SK-N-SH (cell line): ENCODE measurements at regions not wholly inside any gene's neighbourhood (a gene's known extent, or its start where the extent isn't known, plus 50 kb on each side); places are given as distances from the start of the nearest gene placed in this dataset.

ENCODE experiments used
- CTCF ChIP-seq: fragments of 200-600 bp; sonication (generic); IDR thresholded peaks from 2 replicates; pipeline ENCODE4 v1.6.1; 2017; ENCODE audit warnings: antibody characterized with exemption, mild to moderate bottlenecking, moderate library complexity
- NFIC ChIP-seq: IDR thresholded peaks from 2 replicates; pipeline ENCODE4 v1.4.0; 2012; ENCODE audit warnings: borderline replicate concordance
- TCF12 ChIP-seq: IDR thresholded peaks from 2 replicates; pipeline ENCODE4 v1.4.0; 2012
- USF2 ChIP-seq: fragments of 150-350 bp; IDR thresholded peaks from 2 replicates; pipeline ENCODE4 v1.6.1; 2017; ENCODE audit warnings: antibody characterized with exemption, low read length, low read depth, borderline replicate concordance

DNA sequence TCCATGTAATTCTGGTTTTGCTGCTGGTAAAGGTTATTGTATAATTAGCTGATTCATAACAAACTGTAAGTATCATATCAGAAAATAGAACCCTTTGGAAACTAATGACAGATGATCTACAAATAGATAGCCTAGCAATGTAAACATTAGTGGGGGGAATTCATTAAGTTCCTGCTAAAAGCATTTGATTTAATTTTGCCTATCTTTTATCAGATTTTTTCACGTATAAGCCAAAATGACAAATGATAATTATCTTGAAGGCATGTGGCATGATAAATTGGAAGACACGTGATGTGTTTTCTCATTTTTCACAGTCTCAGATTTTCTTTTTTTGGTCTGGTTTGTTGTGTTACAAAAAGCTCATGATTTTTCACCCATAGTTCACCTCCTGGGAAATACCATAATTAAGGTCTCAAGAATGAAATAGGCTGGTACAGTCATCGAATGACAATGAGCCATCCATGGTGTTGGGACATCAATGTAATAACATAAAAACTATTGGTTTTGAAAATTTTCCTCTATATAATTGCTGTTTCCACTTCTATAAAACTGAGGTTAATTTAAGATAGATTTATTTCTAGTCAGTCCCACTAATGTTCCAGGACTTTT lies 325.9 kb upstream of the TBL1XR1 start:
- TF ChIP-seq CTCF (no peak), USF2 (no peak), NFIC (peak; percentile 11; the same call in 1 of the 2 replicates), TCF12 (peak; percentile 44)
